NCI-H2196 (cell line): ENCODE measurements at regions not wholly inside any gene's neighbourhood (a gene's known extent, or its start where the extent isn't known, plus 50 kb on each side); places are given as distances from the start of the nearest gene placed in this dataset.
"Not testable (repeated sequence)": the region's sequence is repeated elsewhere in the genome, so short reads cannot be mapped to it uniquely, and the experiment has no call there.

Experiments used
- DNase-seq: peaks from one replicate; lab custom pipeline; 2025; ENCODE audit not compliant: unreplicated experiment; lab: John Stamatoyannopoulos, UW

GRCh38 chr2:210730672-210731071, 174.3 kb downstream of the CPS1 start:
- no peak for DNase-seq

- not testable (repeated sequence) for DNase-seq
Measured at GRCh38 chr2:210746826-210747225, 190.4 kb downstream of the CPS1 start.

- DNase-seq = no peak
Measured at GRCh38 chr2:210752532-210752931, 196.1 kb downstream of the CPS1 start.

- no peak for DNase-seq
Measured at GRCh38 chr2:210753386-210753785, 197.0 kb downstream of the CPS1 start.

GRCh38 chr2:210756855-210757254, 200.5 kb downstream of the CPS1 start:
- DNase-seq = no peak

- DNase-seq = no peak
Measured at GRCh38 chr2:210762604-210763588, 206.5 kb downstream of the CPS1 start.

- DNase-seq = no peak
Measured at GRCh38 chr2:210768329-210768910, 212.0 kb downstream of the CPS1 start.

- DNase-seq = no peak
Measured at GRCh38 chr2:210776756-210777155, 220.4 kb downstream of the CPS1 start.

- DNase-seq = no peak
Measured at GRCh38 chr2:210782222-210782621, 225.8 kb downstream of the CPS1 start.

GRCh38 chr2:210787831-210788230, 231.4 kb downstream of the CPS1 start:
- DNase-seq = not testable (repeated sequence)

- DNase-seq = no peak
Measured at GRCh38 chr2:210792000-210792399, 235.6 kb downstream of the CPS1 start.

- no peak for DNase-seq
Measured at GRCh38 chr2:210795506-210795905, 239.1 kb downstream of the CPS1 start.

GRCh38 chr2:210798180-210798579, 241.8 kb downstream of the CPS1 start:
- DNase-seq = no peak

GRCh38 chr2:210814251-210815025, 258.0 kb downstream of the CPS1 start:
- no peak for DNase-seq

- DNase-seq = no peak
Measured at GRCh38 chr2:210816769-210817168, 260.4 kb downstream of the CPS1 start.

- DNase-seq = no peak
Measured at GRCh38 chr2:210818473-210818872, 262.1 kb downstream of the CPS1 start.

GRCh38 chr2:210833403-210833802, 277.0 kb downstream of the CPS1 start:
- no peak for DNase-seq

GRCh38 chr2:210839034-210839433, 282.6 kb downstream of the CPS1 start:
- no peak for DNase-seq

GRCh38 chr2:210839450-210839849, 283.1 kb downstream of the CPS1 start:
- no peak for DNase-seq

- no peak for DNase-seq
Measured at GRCh38 chr2:210842896-210843295, 286.5 kb downstream of the CPS1 start.

GRCh38 chr2:210844016-210844415, 287.6 kb downstream of the CPS1 start:
- DNase-seq = no peak

GRCh38 chr2:210859314-210859713, 302.9 kb downstream of the CPS1 start:
- DNase-seq = no peak
